B cell (primary cell): ENCODE measurements at regions not wholly inside any gene's neighbourhood (a gene's known extent, or its start where the extent isn't known, plus 50 kb on each side); places are given as distances from the start of the nearest gene placed in this dataset.

ENCODE experiments used
- CTCF ChIP-seq: fragments of 200-600 bp; IDR thresholded peaks from one replicate; pipeline ENCODE4 v1.8.0; 2022; ENCODE audit warnings: antibody characterized with exemption, mild to moderate bottlenecking
- EZH2 ChIP-seq: IDR thresholded peaks from 2 replicates; pipeline ENCODE4 v1.6.1; 2012; ENCODE audit warnings: borderline replicate concordance, low read depth, mild to moderate bottlenecking, moderate library complexity, low read length; ENCODE audit not compliant: insufficient read depth, poor library complexity, severe bottlenecking

GRCh38 chr15:87804451-87804850, 452.1 kb downstream of the NTRK3 start:
- TF ChIP-seq EZH2: no peak
- TF ChIP-seq CTCF: no peak
